H1 (cell line): ENCODE measurements at regions not wholly inside any gene's neighbourhood (a gene's known extent, or its start where the extent isn't known, plus 50 kb on each side); places are given as distances from the start of the nearest gene placed in this dataset.

ENCODE experiments used
- CTCF ChIA-PET: fragments of 300-600 bp; sonication (Branson Sonifier 250); formaldehyde crosslinking; loops from one replicate; lab custom pipeline; 2021; ENCODE audit not compliant: partially characterized antibody; lab: Charles Lee
- POLR2A ChIA-PET: fragments of 300-600 bp; sonication (Branson Sonifier 250); formaldehyde crosslinking; loops from one replicate; lab custom pipeline; 2021; ENCODE audit warnings: inconsistent platforms; ENCODE audit not compliant: partially characterized antibody; lab: Charles Lee
- DNase-seq, 2 experiments: peaks; one replicate each; pipeline versions ENCODE4 v3.0.0 to v3.0.0-alpha.2; 2010 to 2022; ENCODE audit warnings: low spot score in 2 of 2, low read depth in 1 of 2, mixed read lengths in 1 of 2
- FAIRE-seq: peaks from 2 replicates; lab custom pipeline; 2011; peaks lifted over from hg19 to GRCh38; lab: Jason Lieb, UNC
- H2AFZ ChIP-seq: 2 replicates; pipeline ENCODE4 v1.8.1; 2012; ENCODE audit warnings: low read length, inconsistent platforms
- H2AK5ac ChIP-seq: 2 replicates; pipeline ENCODE4 v1.6.1; 2013; ENCODE audit warnings: low read depth, low read length
- H2BK120ac ChIP-seq: replicated peaks from 2 replicates; pipeline ENCODE3; 2013; ENCODE audit warnings: low read depth, low read length, inconsistent platforms
- H2BK12ac ChIP-seq: 2 replicates; pipeline ENCODE4 v1.6.1; 2013; ENCODE audit warnings: low read depth, low read length
- H2BK15ac ChIP-seq: 2 replicates; pipeline ENCODE4 v1.6.1; 2013; ENCODE audit warnings: low read length
- H2BK20ac ChIP-seq: 2 replicates; pipeline ENCODE4 v1.6.1; 2013; ENCODE audit warnings: low read length
- H2BK5ac ChIP-seq: 2 replicates; pipeline ENCODE4 v1.6.1; 2013; ENCODE audit warnings: low read depth, low read length
- H3K14ac ChIP-seq: 2 replicates; pipeline ENCODE4 v1.6.1; 2013; ENCODE audit warnings: inconsistent platforms; ENCODE audit not compliant: insufficient read length
- H3K18ac ChIP-seq: 2 replicates; pipeline ENCODE4 v1.6.1; 2013; ENCODE audit warnings: low read length; ENCODE audit errors: extremely low read depth
- H3K23ac ChIP-seq: 2 replicates; pipeline ENCODE4 v1.6.1; 2013; ENCODE audit warnings: inconsistent platforms; ENCODE audit not compliant: insufficient read length
- H3K23me2 ChIP-seq: 2 replicates; pipeline ENCODE4 v1.6.1; 2013; ENCODE audit warnings: low read depth, low read length
- H3K27ac ChIP-seq: 2 replicates; pipeline ENCODE4 v1.6.1; 2011; ENCODE audit warnings: low read depth, low read length, inconsistent platforms
- H3K27me3 ChIP-seq, 4 experiments: replicated peaks in 1 of 4; 1 replicate in 1 of 4; 2 replicates in 3 of 4; pipeline versions ENCODE4 v1.6.1 to v1.8.1; 2011 to 2013; ENCODE audit warnings: low read length in 3 of 4, mild to moderate bottlenecking in 3 of 4, inconsistent platforms in 2 of 4, mixed read lengths in 2 of 4, moderate library complexity in 1 of 4; ENCODE audit not compliant: control insufficient read depth in 3 of 4, insufficient read depth in 3 of 4; ENCODE audit errors: extremely low read depth in 1 of 4
- H3K36me3 ChIP-seq, 4 experiments: 2 replicates each; pipeline versions ENCODE4 v1.6.1 to v1.8.1; 2011 to 2013; ENCODE audit warnings: mild to moderate bottlenecking in 4 of 4, low read length in 3 of 4, moderate library complexity in 2 of 4, control low read depth in 1 of 4, inconsistent platforms in 1 of 4; ENCODE audit not compliant: insufficient read depth in 4 of 4, control insufficient read depth in 2 of 4
- H3K4ac ChIP-seq: replicated peaks from 2 replicates; pipeline ENCODE3; 2013; ENCODE audit warnings: low read length, low read depth, mixed read lengths, inconsistent platforms; ENCODE audit not compliant: insufficient read length
- H3K4me1 ChIP-seq, 4 experiments: replicated peaks in 1 of 4; 1 replicate in 1 of 4; 2 replicates in 3 of 4; pipeline versions ENCODE4 v1.6.1 to v1.8.1; 2011 to 2013; ENCODE audit warnings: low read length in 3 of 4, inconsistent platforms in 2 of 4, mixed read lengths in 1 of 4; ENCODE audit not compliant: insufficient read depth in 4 of 4, control insufficient read depth in 3 of 4
- H3K4me2 ChIP-seq, 2 experiments: 2 replicates each; pipeline versions ENCODE4 v1.6.1 to v1.8.1; 2011 to 2013; ENCODE audit warnings: low read depth in 2 of 2, low read length in 2 of 2, control low read depth in 1 of 2, inconsistent platforms in 1 of 2, mild to moderate bottlenecking in 1 of 2; ENCODE audit not compliant: insufficient read depth in 1 of 2
- H3K4me3 ChIP-seq, 4 experiments: fragments of 200-600, 300-600 bp in 1 of 4; sonication (generic), shearing (Covaris generic), sonication (Bioruptor Twin) in 1 of 4; 2 replicates each; pipeline versions ENCODE4 v1.5.1 to v1.8.1; 2011 to 2016; ENCODE audit warnings: low read length in 4 of 4, low read depth in 3 of 4, control low read depth in 2 of 4, inconsistent platforms in 2 of 4, mild to moderate bottlenecking in 2 of 4, mixed read lengths in 1 of 4, moderate library complexity in 1 of 4; ENCODE audit not compliant: insufficient read depth in 2 of 4; ENCODE audit errors: extremely low read depth in 1 of 4
- H3K56ac ChIP-seq: replicated peaks from 2 replicates; pipeline ENCODE3; 2013; ENCODE audit warnings: low read depth, mild to moderate bottlenecking, mixed read lengths, low read length, inconsistent platforms; ENCODE audit not compliant: insufficient read length
- H3K79me1 ChIP-seq: 2 replicates; pipeline ENCODE4 v1.6.1; 2013; ENCODE audit warnings: low read depth, low read length, control low read depth
- H3K79me2 ChIP-seq, 2 experiments: 2 replicates each; pipeline versions ENCODE4 v1.6.1 to v1.8.1; 2012 to 2013; ENCODE audit warnings: low read length in 2 of 2, mild to moderate bottlenecking in 2 of 2, inconsistent platforms in 1 of 2; ENCODE audit not compliant: insufficient read depth in 2 of 2, control insufficient read depth in 1 of 2
- H3K9ac ChIP-seq, 4 experiments: replicated peaks in 1 of 4; 1 replicate in 1 of 4; 2 replicates in 3 of 4; pipeline versions ENCODE4 v1.6.1 to v1.8.1; 2011 to 2013; ENCODE audit warnings: low read depth in 3 of 4, low read length in 3 of 4, control low read depth in 2 of 4, mild to moderate bottlenecking in 2 of 4, moderate library complexity in 2 of 4, inconsistent platforms in 1 of 4; ENCODE audit errors: extremely low read depth in 1 of 4
- H3K9me3 ChIP-seq, 2 experiments: 2 replicates each; pipeline versions ENCODE4 v1.6.1 to v1.8.1; 2012 to 2013; ENCODE audit warnings: mild to moderate bottlenecking in 2 of 2, moderate library complexity in 2 of 2, control low read depth in 1 of 2, inconsistent platforms in 1 of 2, low read depth in 1 of 2, low read length in 1 of 2, mixed read lengths in 1 of 2; ENCODE audit not compliant: insufficient read depth in 2 of 2
- H4K20me1 ChIP-seq, 2 experiments: replicated peaks in 1 of 2; 2 replicates each; pipeline versions ENCODE3 to v1.8.1; 2011 to 2013; ENCODE audit warnings: inconsistent platforms in 2 of 2, low read length in 2 of 2, mild to moderate bottlenecking in 1 of 2; ENCODE audit not compliant: insufficient read depth in 2 of 2, control insufficient read depth in 1 of 2
- H4K5ac ChIP-seq: 2 replicates; pipeline ENCODE4 v1.6.1; 2013; ENCODE audit warnings: low read length, low read depth, mixed read lengths, inconsistent platforms; ENCODE audit not compliant: insufficient read length
- H4K8ac ChIP-seq: 2 replicates; pipeline ENCODE4 v1.8.0; 2013; ENCODE audit warnings: mild to moderate bottlenecking, moderate library complexity, low read length, inconsistent platforms; ENCODE audit not compliant: insufficient read depth; ENCODE audit errors: extremely low read depth
- H4K91ac ChIP-seq: replicated peaks from 2 replicates; pipeline ENCODE3; 2013; ENCODE audit warnings: low read length, mixed read lengths, inconsistent platforms; ENCODE audit not compliant: insufficient read length
- WGBS, 2 experiments: shearing (Covaris generic) in 1 of 2; methylation state at CpG; one replicate each; pipeline versions ENCODE4 v1.1.6 to v1.1.7; 2013 to 2015; ENCODE audit warnings: low lambda C conversion rate in 2 of 2, mixed read lengths in 2 of 2, inconsistent platforms in 1 of 2, low coverage in 1 of 2, missing lambda C conversion rate in 1 of 2; ENCODE audit not compliant: insufficient replicate concordance in 2 of 2, insufficient coverage in 1 of 2, insufficient read length in 1 of 2; ENCODE audit errors: extremely low coverage in 1 of 2, missing lambda C conversion rate in 1 of 2; 5-methylcytosine and 5-hydroxymethylcytosine counted together
- TF ChIP-seq, protein P1 (sequence below): IDR thresholded peaks from 2 replicates; pipeline ENCODE4 v1.6.1; 2011; ENCODE audit warnings: low read length, improper control_type of control experiment

DNA sequence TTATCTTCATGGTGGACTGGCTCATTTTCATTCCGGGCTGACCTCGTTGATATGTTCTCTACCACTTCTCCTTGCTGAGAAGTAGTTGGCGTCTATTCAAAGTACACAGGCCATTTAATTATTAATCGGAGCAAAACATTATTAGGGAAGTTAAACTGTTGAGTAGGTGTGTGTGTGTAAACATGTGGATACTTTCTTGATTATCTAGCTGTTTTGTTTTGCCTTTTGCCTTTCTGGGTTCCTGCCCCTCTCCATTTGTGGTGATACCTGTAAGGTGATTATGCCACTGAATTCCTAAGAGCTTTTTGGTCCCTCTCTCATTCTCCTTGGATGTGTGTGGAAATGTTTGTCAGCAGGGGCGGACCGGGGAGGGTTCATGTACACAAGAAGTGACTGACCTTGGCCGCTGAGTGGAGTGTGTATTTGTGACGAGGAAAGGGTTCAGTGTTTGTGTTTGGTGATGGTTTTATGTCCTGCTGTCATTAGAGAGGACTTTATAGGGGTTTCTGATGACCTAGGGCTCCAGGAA is 56.6 kb upstream of the PPP2R5A start:
- ChIA-PET CTCF (interaction anchor here (0.6 to 1.0 kb wide), 2 partner anchors 27 to 157 kb away, joined by 3 read pairs; no protein-coding TSS in a partner anchor), POLR2A (no interaction called here)
- no peaks in the 10 kb centered on the region for H3K23me2 ChIP-seq

More for the DNA sequence above, 56.6 kb upstream of the PPP2R5A start:
- no peak overlapping the region for H3K18ac ChIP-seq
- TF ChIP-seq, protein P1, sequence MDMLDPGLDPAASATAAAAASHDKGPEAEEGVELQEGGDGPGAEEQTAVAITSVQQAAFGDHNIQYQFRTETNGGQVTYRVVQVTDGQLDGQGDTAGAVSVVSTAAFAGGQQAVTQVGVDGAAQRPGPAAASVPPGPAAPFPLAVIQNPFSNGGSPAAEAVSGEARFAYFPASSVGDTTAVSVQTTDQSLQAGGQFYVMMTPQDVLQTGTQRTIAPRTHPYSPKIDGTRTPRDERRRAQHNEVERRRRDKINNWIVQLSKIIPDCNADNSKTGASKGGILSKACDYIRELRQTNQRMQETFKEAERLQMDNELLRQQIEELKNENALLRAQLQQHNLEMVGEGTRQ: no peak
- TF ChIP-seq, all 59 proteins: peak for 0
- H4K20me1 ChIP-seq: no peaks in the 10 kb centered on the region
- H2BK20ac ChIP-seq: no peak overlapping the region
- no peak overlapping the region for H3K56ac ChIP-seq
- no peak overlapping the region for H3K4me3 ChIP-seq
- no peak for DNase-seq
- H3K4me2 ChIP-seq: no peak overlapping the region
- H3K79me1 ChIP-seq: no peaks in the 10 kb centered on the region
- no peak overlapping the region for H2BK12ac ChIP-seq
- no peak overlapping the region for H3K23ac ChIP-seq
- H2BK5ac ChIP-seq: no peak overlapping the region
- H3K9ac ChIP-seq: no peak overlapping the region
- H3K14ac ChIP-seq: no peak overlapping the region
- no peak overlapping the region for H2BK120ac ChIP-seq
- H3K4ac ChIP-seq: no peak overlapping the region
- no peaks in the 10 kb centered on the region for H3K36me3 ChIP-seq
- no peak overlapping the region for H2AK5ac ChIP-seq
- no peak overlapping the region for H2BK15ac ChIP-seq
- H3K27ac ChIP-seq: no peak overlapping the region
- H2AFZ ChIP-seq: no peak overlapping the region
- H4K91ac ChIP-seq: no peak overlapping the region
- no peak for FAIRE-seq
- 91% methylated on average over 8 of the region's 8 CpGs; no CpG with 5 or more reads in 1 of the 2 experiments for WGBS, 2 experiments
- H4K5ac ChIP-seq: no peak overlapping the region
- H3K4me1 ChIP-seq: 0 out of 7 replicates have a peak, but pooled peaks cover 0 to 4% (median 0%) of the 10 kb centered on the region in 4 experiments
- no peaks in the 10 kb centered on the region for H3K9me3 ChIP-seq
- H3K79me2 ChIP-seq: no peaks in the 10 kb centered on the region
- H4K8ac ChIP-seq: no peak overlapping the region
- H3K27me3 ChIP-seq: no peaks in the 10 kb centered on the region
